Peyer's patch (tissue), 4 donors: ENCODE measurements at regions not wholly inside any gene's neighbourhood (a gene's known extent, or its start where the extent isn't known, plus 50 kb on each side); places are given as distances from the start of the nearest gene placed in this dataset.

Experiments
- DNase-seq, 3 donors: peaks; one replicate each; pipeline ENCODE4 v3.0.0-alpha.2; 2017 to 2019
- H3K27ac ChIP-seq, 4 donors: fragments of 200-600 bp; sonication (generic); one replicate each; pipeline ENCODE4 v1.5.1; 2016 to 2019
- H3K27me3 ChIP-seq, 2 donors: fragments of 200-600 bp; sonication (generic); one replicate each; pipeline ENCODE4 v1.5.1; 2019
- H3K36me3 ChIP-seq, 3 donors: fragments of 200-600 bp; sonication (generic); one replicate each; pipeline ENCODE4 v1.5.1; 2016 to 2019
- H3K4me1 ChIP-seq, 4 donors: fragments of 200-600 bp; sonication (generic); one replicate each; pipeline ENCODE4 v1.5.1; 2016 to 2019
- H3K4me3 ChIP-seq, 4 donors: fragments of 200-600 bp; sonication (generic); 1 replicate in 3 of 4; 2 replicates in 1 of 4; pipeline ENCODE4 v1.5.1; 2016 to 2019; ENCODE audit warnings: mild to moderate bottlenecking in 1 of 4
- H3K9me3 ChIP-seq, 4 donors: fragments of 200-600 bp; sonication (generic); one replicate each; pipeline ENCODE4 v1.5.1; 2016 to 2019; ENCODE audit warnings: mild to moderate bottlenecking in 1 of 4
- POLR2A ChIP-seq, 2 donors: fragments of 450-650 bp; IDR thresholded peaks; one replicate each; pipeline ENCODE4 v1.5.1; 2017; ENCODE audit warnings: antibody characterized with exemption in 2 of 2, mild to moderate bottlenecking in 2 of 2, moderate library complexity in 2 of 2
- TF ChIP-seq, protein P1 (sequence below), 6 experiments: fragments of 450-650 bp in 4 of 6; fragments of 200-600 bp in 2 of 6; sonication (generic) in 1 of 6; IDR thresholded peaks; one replicate each; pipeline ENCODE4 v1.5.1; 2017 to 2019; ENCODE audit warnings: antibody characterized with exemption in 6 of 6, mild to moderate bottlenecking in 3 of 6, moderate library complexity in 1 of 6

DNA sequence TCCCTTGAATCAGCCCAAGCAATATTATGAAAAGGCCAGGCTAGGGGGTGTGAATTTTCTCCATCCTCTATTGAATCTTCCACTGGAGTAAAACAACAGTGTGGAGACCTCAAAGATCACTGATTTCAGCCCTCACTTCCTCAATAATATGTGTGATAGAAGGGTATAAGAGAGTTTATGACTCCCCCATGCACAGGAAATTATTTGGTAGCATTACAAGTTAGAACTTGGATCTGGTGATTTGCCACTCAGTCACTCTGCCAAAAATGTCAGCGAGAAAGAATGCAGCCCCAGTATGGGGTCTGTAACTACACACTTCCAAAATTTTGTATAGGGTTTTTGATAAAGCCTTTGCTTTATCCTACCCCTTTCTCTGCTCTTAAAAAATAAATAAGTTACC lies 81.0 kb upstream of the KCNMB2 start:
- no peaks in the 10 kb centered on the region for H3K27me3 ChIP-seq
- no peaks in the 10 kb centered on the region for H3K4me1 ChIP-seq
- H3K9me3 ChIP-seq = no peaks in the 10 kb centered on the region
- no peak overlapping the region for H3K4me3 ChIP-seq
- no peak overlapping the region for H3K27ac ChIP-seq
- TF ChIP-seq POLR2A (IDR thresholded peaks at IDR 0.05) = no peak
- TF ChIP-seq, protein P1, sequence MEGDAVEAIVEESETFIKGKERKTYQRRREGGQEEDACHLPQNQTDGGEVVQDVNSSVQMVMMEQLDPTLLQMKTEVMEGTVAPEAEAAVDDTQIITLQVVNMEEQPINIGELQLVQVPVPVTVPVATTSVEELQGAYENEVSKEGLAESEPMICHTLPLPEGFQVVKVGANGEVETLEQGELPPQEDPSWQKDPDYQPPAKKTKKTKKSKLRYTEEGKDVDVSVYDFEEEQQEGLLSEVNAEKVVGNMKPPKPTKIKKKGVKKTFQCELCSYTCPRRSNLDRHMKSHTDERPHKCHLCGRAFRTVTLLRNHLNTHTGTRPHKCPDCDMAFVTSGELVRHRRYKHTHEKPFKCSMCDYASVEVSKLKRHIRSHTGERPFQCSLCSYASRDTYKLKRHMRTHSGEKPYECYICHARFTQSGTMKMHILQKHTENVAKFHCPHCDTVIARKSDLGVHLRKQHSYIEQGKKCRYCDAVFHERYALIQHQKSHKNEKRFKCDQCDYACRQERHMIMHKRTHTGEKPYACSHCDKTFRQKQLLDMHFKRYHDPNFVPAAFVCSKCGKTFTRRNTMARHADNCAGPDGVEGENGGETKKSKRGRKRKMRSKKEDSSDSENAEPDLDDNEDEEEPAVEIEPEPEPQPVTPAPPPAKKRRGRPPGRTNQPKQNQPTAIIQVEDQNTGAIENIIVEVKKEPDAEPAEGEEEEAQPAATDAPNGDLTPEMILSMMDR (IDR thresholded peaks at IDR 0.05) = no peak
- H3K36me3 ChIP-seq = no peaks in the 10 kb centered on the region
- DNase-seq = no peak

DNA sequence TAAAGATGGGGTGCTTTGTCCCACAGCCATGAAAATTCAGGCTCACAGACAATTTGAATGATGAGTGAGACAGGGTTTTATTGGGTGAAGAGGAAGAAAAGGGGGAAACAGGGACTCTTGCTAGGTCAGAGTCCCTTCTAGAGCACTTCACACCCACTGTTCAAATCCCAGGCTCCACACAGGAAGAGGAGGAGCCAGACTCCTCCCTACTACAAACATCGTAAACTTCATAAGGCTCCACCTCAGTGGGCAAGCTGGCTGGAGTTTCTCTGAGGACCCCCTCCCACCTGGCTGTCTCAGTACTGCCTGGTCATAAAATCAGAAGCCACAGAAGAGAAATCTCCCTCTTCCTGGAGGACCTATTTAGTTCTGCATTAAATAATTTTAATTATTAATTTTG lies 80.3 kb upstream of the KCNMB2 start:
- Histone ChIP-seq H3K4me3 (no peak overlapping the region), H3K9me3 (no peaks in the 10 kb centered on the region), H3K36me3 (no peaks in the 10 kb centered on the region), H3K4me1 (no peaks in the 10 kb centered on the region), H3K27me3 (no peaks in the 10 kb centered on the region), H3K27ac (no peak overlapping the region)
- no peak for DNase-seq
- no peak for TF ChIP-seq POLR2A (IDR thresholded peaks at IDR 0.05)
- TF ChIP-seq, protein P1 (IDR thresholded peaks at IDR 0.05) = no peak

DNA sequence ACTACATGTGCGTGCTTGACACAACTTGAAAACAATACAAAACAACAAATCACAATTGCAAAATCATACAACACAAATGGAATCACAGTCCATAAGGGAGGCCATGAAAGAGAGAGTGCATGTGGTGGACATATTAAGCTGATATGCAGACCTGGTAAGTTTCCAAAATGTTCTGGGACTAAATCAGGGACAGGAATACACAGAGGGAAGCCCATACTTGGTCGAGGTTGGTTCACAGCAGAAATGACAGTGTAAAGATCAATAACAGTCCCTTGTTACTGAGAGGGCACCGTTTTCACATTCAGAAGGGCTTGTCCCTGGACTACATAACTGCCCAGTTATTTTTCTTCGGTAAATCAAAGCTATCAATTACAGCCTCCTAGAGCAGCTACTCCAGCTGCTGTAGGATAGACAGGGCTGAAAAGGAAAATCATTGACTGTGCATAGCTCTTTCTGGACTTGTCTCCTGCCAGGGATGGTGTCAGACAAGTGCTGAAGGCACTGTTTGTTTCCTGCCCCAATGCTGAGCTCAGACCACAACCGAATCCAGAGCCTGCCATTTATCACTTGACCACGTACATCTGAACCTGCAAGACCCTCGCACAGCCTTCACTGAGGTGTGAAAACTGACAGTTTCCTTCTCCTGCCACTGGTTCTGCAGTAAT lies 79.5 kb upstream of the KCNMB2 start:
- H3K27ac ChIP-seq = no peak overlapping the region
- no peaks in the 10 kb centered on the region for H3K4me1 ChIP-seq
- TF ChIP-seq, protein P1 (IDR thresholded peaks at IDR 0.05) = no peak
- TF ChIP-seq POLR2A (IDR thresholded peaks at IDR 0.05) = no peak
- no peak overlapping the region for H3K4me3 ChIP-seq
- no peaks in the 10 kb centered on the region for H3K9me3 ChIP-seq
- H3K36me3 ChIP-seq = no peaks in the 10 kb centered on the region
- no peak for DNase-seq
- H3K27me3 ChIP-seq = no peaks in the 10 kb centered on the region

DNA sequence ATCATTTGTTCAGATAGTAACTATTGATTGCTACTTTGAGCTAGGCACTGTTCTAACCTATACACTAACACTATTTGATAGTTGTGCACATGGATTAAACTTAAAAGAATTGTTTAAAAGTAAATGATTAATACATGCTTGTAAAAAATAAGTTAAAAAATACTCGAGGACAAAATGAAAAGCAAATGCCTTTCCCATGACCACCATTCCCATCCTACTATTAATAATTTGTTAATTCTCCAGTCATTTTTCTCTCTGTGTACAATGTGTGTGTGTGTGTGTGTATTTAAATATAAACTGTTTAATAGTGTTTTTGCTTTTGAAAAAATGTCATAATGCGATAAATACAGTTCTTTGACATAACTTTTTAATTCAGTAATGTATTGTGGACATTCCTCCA lies 78.7 kb upstream of the KCNMB2 start:
- Histone ChIP-seq H3K27me3 (no peaks in the 10 kb centered on the region), H3K4me3 (no peak overlapping the region), H3K36me3 (no peaks in the 10 kb centered on the region), H3K9me3 (no peaks in the 10 kb centered on the region), H3K27ac (no peak overlapping the region), H3K4me1 (no peaks in the 10 kb centered on the region)
- DNase-seq = no peak
- TF ChIP-seq, protein P1 (IDR thresholded peaks at IDR 0.05) = no peak

DNA sequence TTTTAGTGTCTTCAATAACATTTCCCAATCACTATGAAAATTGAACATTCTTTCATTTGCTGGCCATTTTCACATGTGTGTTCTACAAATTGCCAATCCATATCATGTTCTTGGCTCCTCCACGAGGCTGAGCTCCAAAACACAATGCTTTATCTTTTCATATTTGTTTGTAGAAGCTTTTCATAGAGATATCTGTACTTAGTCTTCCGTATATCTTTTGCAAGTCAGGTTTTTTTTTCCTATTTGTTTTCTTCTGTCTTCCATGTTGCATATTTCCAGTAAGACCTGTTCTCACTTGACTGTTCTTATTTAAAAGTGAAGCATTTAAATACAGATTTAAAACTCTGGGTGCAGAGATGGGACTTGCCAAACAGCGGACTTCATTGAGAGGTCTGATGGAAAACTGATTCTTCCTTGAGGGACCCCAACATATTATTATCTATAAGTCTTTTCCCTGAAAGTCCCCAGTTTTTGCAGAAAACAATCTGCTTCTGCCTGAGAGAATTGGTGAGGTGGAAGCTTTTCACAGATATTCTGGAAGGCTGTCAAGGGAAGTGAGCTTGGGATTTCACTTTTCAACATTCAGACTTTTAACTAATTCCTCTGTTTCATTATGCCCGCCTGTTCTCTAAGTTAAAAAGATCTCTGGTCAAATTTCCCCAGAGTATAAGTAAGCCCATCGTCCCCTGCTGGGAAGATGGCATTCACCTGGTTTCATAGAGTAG lies 77.8 kb upstream of the KCNMB2 start:
- Histone ChIP-seq H3K27me3 (no peaks in the 10 kb centered on the region), H3K4me1 (no peaks in the 10 kb centered on the region), H3K4me3 (no peak overlapping the region), H3K27ac (no peak overlapping the region), H3K9me3 (no peaks in the 10 kb centered on the region), H3K36me3 (no peaks in the 10 kb centered on the region)
- TF ChIP-seq, protein P1 (IDR thresholded peaks at IDR 0.05) = no peak
- TF ChIP-seq POLR2A (IDR thresholded peaks at IDR 0.05) = no peak
- DNase-seq = no peak
